ENCODE measurements at regions not wholly inside any gene's neighbourhood (a gene's known extent, or its start where the extent isn't known, plus 50 kb on each side); places are given as distances from the start of the nearest gene placed in this dataset.

DNA sequence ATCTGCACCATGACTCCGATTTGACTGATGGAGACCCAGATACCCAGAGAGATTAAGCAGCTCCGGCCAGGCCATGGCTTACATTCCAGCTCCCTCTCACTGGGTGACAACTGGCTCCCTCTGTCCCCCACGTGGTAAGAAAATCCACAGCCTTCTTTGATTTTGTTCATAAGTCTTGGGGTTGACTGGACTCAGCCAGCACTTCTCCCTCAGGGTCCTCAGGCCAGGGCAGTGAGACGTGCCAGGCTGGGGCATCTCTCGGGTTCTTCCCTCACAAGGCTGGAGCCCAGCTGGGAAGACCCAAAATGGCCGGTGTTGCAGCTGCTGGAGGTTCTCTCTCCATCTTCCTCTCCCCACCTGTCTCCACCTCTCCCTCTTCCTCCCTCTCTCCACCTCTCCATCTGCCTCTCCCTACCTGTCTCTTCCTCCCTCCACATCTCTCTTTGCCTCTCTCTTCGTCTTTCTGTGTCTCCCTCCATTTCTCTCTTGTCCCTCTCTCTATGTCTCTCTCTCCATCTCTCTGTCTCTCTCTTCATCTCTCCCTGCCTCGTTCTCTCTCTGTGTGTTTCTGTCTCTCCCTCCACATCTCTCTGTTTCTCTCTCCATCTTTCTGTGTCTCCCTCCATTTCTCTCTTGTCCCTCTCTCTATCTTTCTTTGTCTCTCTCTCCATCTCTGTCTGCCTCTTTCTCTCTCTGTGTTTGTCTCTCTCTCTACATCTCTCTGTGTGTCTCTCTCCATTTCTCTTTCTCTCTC, 105.3 kb downstream of the FOXL1 start:
- no peak for DNase-seq

DNA sequence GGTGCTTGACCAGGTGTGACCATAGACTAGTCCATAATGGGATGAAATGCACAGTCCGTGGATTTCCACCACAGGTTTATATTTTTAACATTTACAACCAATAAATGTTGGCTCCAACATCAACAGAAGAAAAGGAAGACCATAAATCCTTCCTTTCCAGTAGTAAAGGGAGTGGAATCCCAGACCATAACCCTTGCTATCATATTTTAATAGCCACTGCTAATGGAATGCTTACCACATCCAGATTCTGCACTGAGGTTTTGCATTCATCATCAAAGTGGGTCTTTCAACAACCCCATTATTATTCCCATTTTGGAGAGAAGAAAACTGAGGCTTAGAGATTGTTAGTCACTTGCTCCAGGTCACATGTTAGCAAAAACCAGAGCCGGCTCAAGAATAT, 106.7 kb downstream of the FOXL1 start:
- DNase-seq, result no peak

DNA sequence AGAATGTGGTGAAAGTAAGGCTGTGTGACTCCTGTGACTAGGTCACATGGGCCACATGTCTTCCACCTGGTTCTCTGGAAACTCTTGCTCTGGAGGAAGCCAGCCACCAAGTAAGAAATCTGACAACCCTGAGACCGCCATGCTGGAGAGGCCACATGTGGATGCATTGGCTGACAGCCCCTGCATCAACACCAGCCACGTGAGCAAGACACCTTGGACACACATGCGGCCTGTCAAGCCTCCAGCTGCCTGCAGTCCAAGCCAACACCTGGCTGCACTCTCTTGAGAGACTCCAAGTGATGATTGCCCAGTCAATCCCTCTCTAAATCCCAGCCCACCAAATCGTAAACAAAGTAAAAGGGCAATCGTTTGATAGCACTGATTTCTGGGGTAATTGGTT, 112.6 kb downstream of the FOXL1 start:
- DNase-seq, result no peak

DNA sequence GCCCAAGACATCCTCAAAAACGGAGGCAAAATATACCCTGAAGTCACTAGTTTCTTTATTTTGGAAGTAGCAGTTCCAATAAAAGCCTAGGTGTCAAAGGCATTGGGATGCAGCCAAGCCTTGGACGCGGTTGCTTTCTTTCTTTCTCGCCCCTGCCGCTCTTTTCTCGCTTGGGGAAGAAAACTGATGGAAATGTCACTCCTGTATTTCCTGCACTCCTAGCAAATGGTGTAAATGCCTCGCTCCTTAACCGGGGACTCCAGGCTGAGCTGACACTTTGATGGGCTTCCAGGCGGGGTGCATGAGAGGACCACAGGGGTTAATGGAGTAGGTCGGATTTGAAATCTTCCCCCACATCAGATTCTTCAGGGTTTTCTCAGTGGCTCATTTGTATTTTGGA, 114.1 kb downstream of the FOXL1 start:
- DNase-seq, result no peak

DNA sequence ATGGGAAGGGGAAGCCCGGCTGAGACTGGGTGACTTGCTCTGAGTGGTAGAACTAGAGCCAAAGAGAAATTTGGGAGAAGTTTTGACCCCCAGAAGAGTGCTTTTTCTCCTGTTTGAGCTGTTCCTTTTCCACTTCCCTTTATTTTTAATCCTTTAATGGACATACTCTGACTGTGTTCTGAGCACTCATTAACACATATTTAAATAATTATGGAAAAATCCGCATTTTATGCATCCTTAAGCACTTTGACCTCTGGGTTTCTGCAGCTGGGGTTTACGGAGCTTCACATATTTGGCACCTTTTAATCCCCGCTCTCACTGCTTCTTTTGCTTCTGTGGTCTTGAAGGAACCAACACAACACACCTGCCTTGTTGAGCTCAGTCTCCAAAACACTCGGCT, 114.7 kb downstream of the FOXL1 start:
- DNase-seq, result no peak

DNA sequence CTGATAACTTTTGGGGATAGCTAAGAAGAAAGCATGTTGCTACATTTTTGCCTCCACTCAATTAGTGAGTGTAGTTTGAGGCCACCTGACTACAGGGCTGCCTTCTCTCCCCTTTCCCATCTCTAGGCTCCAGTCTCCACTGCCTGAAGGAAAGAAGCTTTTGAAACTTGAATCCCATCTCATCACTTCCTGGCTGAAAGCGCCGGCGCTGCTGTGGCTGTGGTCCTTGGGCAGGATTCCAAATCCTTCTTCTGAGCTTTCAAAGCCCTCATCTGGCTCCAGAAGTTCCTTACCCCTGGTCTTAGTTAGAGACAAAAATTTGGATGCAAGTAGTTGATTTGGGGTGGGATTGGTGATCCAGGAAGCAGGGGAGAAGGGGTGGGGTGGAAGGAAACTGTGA, 119.4 kb downstream of the FOXL1 start:
- no peak for DNase-seq

DNA sequence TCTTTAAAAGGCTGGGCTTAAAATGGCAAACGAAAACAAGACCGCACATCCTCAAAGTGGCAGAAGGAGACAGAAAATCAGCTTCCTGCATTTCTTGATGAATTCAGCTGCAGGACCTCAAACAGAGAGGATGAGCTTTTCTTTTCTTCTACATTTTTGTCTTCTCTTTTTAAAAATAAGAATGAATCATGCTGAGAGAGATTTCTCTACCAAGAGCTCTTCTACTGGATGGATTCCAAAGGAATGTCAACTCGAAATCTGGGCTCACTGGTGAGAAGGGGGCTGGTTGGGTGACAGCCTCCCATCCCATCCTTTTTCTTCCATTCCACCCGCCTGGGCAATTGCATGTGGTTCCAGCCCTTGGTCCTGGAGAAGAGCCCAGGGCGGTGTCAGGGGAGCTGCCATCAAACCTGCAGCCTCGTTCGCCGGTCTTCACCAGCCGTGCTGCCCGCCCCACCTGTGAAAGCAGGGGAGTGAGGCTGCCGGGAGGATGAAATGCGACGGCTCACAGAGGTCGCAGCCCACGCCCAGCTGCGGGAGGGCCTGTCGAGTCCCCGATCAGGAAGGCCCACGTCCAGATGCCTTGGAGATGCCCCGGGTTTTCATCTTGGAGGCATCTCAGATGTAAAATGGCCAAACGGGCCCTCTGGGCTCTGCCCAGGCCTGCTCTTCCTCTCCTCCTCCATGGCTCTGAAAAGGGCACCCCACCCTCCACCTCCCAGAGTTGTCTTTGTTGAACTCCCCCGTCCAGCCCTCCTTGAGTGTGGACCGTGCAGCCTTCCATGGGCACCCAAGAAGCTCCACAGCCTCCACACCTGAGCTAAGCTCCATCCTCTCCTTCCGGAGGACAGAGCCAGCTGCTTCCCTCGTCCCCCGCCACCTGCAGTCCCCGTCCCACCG, 121.9 kb downstream of the FOXL1 start:
- DNase-seq, result no peak

DNA sequence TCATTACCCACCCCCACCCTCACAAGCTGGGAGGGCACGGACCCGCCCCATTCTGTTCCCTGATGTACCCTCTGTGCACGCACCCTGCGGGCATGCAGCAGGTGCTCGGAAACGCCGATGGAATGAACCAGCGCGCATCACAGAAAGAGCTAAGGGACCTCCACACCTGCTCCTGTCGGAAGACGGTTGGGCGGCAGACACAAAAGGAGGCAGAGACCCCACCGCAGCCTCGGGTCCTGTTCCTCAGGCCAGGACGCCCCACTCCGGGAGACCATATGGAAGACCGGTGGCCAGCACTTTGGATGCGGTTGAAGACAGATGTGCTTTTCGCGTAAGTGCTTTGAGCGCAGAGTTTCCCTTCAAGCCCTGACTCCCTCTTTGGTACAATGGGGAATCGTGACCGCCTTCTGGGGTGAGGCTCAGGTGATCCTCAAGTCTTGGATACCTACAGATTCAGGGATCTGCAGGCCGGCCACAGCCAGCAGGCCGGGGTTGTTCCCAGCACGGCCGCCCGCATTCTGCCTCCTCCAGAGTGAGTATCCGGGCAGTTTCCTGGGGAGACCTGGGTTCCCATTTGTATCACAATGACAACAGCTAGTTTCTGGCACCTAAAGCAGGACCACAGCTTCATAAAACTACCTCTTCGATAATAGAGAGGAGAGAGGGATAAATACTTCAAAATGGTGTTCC, 123.1 kb downstream of the FOXL1 start:
- no peak for DNase-seq

DNA sequence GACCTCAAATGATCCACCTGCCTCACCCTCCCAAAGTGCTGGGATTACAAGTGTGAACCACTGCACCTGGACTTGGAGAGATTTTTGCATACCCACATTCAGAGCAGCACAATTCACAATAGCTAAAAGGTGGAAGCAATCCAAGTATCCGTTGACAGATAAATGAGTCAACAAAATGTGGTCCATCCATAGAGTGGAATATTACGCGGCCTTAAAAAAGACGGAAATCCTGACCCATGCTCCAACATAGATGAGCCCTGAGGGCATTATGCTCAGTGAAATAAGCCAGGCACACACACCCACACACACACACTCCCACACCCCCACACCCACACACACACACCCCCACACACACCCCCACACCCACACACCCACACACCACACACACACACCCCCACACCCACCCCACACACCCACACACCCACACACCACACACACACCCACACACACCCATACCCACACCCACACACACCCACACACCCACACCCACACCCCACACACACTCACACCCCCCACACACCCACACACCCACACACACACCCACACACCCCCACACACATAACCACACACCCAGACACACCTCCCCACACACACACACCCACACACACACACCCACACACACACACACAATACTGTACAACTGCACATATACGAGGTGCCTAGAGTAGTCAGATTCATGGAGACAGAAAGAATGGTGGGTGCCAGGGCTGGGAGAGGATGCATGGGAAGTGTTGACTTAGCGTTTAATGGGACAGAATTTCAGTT, 124.7 kb downstream of the FOXL1 start:
- DNase-seq, result no peak

DNA sequence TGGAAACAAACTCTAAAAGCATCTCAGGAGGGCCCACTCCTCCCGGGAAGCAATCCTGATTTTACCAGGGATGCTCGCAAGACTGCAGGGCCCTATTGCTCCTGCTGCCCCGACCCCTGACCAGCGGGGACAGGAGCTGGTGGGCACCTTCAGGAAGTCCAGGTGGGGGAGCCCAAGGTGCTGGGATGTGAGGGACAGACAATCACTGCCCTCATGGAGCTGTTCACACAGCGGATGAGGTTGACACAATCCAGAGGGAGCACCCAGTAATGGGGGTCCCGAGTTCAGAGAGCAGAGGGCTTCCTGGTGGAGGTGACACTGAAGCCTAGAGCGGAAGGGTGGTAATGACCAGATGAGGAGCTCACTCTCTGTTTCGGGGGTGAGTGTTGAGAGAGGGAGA, 126.2 kb downstream of the FOXL1 start:
- no peak for DNase-seq

DNA sequence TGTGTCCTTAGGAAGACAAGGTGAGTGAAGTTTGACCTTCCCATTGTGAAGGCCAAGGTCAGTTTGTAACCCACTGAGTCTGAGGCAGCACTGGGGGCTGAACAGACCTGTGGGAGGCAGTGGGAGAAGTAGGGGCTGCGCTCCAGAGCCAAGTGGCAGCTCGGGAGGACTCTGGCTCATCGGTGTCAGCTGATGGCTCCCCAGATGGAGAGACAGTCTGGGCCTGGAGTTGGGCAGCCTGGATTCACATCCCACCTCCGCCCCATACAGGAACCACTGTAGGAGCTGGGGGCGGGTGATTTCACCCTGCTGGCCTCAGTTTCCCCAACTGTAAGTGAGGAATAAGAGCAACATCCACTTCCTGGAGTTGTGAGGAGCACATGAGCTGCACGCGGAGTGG, 128.4 kb downstream of the FOXL1 start:
- DNase-seq, result no peak

DNA sequence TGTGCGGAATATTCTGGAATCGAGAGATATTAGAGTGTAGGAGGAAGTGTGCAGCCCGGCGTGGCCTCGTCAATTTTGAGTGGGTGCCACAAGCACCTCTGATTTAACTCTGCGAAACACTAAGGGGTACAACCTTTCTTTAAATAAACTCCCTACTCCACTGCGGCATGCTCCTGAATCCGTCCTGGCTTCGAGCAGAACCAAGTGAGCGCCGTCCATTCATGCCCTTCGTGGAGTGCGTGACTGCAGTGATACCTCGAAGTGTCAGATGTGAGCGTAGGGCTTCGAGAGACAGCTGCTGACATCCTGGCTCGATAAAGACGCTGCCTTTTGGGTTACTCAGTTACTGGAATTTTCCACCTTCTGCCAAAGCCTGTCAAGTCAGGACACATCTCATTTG, 128.8 kb downstream of the FOXL1 start:
- no peak for DNase-seq

DNA sequence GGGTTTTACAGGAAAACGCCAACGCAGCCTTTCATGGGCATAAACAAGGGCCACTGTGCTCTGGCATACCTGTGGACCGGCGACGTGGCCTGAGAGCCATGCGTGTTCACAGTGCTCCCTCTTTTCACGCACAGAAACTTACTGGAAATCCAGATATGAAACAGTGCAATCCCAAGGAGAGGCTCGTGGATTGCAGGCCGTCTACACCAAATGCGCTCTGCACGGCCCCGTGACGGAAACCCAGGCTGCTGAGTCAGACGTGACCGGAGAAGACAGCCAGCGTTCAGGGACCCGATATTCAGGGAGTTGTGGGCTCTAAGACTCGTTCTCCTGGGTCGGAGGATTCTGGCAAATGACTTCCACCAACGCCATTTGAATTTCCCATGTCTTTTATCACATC, 129.2 kb downstream of the FOXL1 start:
- DNase-seq, result no peak

DNA sequence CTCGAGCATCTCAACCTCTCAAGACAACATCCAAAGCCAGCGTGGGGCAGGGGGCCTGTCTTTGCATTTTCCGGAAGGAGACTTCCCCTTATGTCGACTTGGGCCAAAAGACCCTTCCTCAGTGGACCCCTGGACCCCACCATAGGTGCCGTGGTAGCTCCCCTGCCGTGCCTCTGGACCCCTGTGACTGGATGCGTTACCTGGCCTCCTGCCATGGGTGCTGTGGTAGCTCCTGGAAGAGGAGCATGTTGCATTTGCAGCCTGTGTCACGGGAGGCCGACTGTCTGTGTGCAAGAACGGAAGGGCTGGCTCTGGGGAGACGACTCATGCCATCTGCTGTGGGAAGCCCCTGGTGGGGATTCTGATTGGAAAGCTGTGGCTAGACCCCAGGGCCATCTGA, 130.1 kb downstream of the FOXL1 start:
- no peak for DNase-seq

DNA sequence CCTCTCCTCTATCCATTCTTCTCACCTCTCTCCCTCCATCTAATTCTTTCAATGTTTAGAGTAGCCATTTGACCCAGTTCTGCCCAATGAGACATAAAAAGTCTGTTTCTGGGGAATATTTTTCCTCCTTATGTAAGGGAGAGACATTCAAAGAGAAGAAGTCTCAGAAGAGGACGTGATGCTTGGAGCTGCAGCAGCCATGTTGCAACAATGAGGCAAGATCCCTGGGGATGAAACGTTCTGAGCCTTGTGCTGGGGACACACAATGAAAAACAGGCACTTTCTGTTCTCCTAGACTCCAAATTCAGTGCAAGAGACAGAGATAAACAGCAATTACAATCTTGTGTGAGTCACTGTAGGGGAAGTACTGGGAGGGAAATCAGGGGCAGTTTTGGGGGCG, 130.8 kb downstream of the FOXL1 start:
- no peak for DNase-seq

DNA sequence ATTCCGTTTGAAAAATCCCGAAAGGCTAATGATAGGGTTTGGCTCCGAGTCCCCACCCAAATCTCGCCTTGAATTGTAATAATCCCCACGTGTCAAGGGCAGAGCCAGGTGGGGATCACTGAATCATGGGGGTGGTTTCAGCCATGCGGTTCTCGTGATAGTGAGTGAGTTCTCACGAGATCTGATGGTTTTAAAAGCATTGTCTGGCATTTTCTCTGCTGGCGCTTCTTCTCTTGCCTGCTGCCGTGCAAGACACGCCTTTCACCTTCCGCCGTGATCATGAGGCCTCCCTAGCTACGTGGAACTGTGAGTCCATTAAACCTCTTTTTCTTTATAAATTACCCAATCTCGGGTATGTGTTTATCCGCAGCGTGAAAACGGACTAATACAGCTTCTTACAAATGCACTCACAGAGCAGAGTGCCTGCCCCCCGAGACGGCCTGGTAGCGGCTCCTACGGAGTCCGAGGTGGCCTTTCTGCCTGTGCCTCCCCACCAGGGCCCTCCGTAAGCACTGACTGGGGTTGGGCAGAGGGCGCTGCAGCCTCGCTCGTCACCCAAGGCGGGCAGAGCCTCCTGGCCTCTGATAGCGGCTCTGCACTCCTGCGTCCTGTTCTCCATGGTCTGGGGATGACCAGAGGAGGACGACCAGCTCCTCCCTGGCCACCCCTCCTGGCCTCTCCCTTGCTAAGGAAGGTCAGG, 131.7 kb downstream of the FOXL1 start:
- no peak for DNase-seq

DNA sequence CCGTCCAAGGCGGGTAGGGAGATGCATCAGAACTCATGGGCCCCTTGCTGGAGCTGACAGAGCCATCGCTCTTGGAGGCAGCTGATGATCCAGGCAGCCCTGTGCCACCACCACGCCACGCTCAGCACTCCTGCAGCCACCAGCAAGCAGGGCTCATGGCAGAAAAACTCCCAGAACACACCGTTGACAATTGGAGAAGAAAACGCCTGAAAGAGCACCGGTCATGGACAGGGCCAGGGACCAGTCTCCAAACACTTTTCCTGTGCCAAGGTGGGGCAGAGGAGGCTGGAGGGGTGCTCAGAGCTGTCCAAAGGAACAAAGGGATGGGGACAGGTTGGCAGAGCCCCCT, 132.2 kb downstream of the FOXL1 start:
- DNase-seq, result no peak

DNA sequence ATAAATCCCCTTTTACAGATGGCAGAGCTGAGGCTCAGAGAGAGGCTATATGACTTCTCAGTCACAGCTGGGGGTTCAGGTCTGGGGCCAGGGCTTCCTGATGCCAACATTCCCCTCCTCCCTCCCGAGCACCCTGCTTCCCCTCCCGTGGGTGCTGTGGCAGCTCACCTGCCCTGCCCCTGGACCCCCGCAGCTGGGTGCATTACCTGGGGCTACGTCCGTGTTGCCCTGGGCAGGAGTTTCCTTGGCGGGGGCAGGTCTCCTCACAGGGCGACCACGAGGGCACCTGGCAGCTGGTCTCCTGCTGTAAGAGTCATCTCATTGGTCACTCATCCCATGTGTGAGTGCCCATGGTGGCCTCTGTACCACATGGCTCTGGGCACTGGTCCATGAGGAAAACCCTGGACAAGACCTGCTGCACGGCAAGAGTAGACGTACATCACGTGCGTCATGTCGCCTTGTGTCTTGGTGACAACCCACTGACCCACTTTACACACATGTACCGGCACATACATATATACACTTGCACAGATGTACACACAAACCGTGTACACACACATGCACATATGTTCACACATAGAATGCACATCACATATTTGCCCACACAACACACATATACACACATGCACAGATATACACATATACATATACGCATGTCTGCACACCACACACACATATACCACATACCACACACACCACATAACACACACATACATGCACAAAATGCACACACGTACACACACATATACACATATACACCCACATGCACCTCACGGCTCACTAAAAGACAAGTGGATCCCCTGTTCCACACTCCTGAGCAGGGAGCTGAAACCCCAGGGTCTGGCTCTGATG, 134.0 kb downstream of the FOXL1 start:
- DNase-seq, result no peak

DNA sequence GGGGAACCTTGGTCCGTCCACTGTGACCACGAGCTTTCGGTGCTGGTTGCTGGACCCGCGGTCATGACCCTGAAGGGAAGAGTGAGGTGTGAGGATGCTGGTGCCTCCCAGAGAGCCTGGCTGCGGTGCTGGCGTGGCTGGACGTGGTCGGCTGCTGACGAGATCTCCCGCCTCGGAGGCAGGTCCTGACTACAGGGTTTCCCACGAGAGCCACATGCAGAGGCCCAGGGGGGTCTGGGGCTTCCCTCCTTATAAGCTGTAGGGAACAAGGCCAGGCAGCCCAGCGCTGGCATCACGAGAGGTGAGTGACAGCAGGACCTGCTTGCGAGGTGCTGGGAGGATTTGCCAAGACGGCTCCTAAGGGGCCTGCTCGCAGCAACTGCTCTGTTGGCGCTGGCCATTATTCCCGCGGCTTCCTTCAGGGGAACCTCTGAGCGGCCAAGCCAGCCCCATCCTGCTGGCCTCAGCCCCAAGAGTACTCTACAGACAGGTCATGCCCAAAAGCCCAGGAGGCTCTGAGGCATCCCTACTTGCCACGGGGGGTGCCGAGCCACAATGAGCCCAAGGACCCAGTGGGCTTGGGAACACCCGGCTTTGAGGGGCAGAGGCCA, 134.8 kb downstream of the FOXL1 start:
- DNase-seq, result no peak

DNA sequence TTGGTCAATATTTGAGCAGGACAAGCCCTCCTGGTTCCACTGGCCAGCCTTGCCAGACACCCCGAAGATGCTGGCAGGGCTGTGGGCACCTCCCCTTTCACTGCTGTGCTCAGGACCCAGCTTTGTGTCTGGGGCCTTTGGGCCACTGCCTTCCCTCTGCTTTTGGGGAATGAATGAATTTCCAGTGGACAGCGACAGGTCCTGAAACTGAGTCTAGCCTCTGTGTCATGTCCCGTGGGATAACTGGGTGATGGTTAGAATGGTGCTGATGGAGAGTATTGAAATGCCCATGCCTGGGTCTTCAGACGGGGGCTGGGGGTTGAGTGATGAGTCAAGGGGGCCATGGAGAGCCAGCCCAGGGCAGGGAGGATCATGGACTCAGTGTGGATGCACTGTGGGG, 135.8 kb downstream of the FOXL1 start:
- DNase-seq, result no peak

DNA sequence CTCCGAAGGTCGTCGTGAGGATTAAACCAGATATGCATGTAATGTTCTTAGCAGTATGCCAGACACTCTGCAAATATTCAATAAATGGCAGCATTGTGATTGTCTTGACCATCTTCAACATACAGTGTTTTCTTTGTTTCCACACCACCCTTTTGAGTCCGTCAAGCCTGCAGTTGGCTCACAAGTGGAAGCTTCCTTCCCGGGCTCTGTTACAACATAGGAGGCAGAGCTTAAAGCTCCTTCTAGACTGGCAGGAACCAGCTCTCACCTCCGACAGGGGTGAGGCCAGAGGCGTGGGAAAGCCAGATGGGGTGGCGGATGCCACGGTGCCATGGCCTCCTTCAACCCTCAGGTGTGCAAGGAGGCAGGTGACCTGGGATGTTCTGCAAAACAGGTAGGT, 138.3 kb downstream of the FOXL1 start:
- DNase-seq, result no peak
